Neural crest cell (in vitro differentiated cells): ENCODE measurements at regions not wholly inside any gene's neighbourhood (a gene's known extent, or its start where the extent isn't known, plus 50 kb on each side); places are given as distances from the start of the nearest gene placed in this dataset.

Experiments
- DNase-seq: peaks from one replicate; pipeline ENCODE4 v3.0.0; 2021; ENCODE audit warnings: low read depth, mixed read lengths, low spot score
- H3K27ac Mint-ChIP-seq: one replicate; pipeline ENCODE4 v1.8.0; 2021; ENCODE audit warnings: mild to moderate bottlenecking, mixed read lengths; ENCODE audit not compliant: unreplicated experiment
- H3K27me3 Mint-ChIP-seq: 2 replicates; pipeline ENCODE4 v1.8.0; 2021; ENCODE audit warnings: low read depth, mild to moderate bottlenecking, mixed read lengths
- H3K36me3 Mint-ChIP-seq: 2 replicates; pipeline ENCODE4 v1.8.0; 2021; ENCODE audit warnings: low read depth, mild to moderate bottlenecking, mixed read lengths
- H3K4me1 Mint-ChIP-seq: 2 replicates; pipeline ENCODE4 v1.8.0; 2021; ENCODE audit warnings: mixed read lengths
- H3K4me3 Mint-ChIP-seq: one replicate; pipeline ENCODE4 v1.8.0; 2021; ENCODE audit warnings: mild to moderate bottlenecking, mixed read lengths
- H3K9me3 Mint-ChIP-seq: 2 replicates; pipeline ENCODE4 v1.8.0; 2021; ENCODE audit warnings: mixed read lengths
- CTCF ChIP-seq: fragments of 200-600 bp; sonication (generic); conservative IDR thresholded peaks from 2 replicates; pipeline ENCODE4 v1.5.0; 2021; ENCODE audit warnings: antibody characterized with exemption, mild to moderate bottlenecking

DNA sequence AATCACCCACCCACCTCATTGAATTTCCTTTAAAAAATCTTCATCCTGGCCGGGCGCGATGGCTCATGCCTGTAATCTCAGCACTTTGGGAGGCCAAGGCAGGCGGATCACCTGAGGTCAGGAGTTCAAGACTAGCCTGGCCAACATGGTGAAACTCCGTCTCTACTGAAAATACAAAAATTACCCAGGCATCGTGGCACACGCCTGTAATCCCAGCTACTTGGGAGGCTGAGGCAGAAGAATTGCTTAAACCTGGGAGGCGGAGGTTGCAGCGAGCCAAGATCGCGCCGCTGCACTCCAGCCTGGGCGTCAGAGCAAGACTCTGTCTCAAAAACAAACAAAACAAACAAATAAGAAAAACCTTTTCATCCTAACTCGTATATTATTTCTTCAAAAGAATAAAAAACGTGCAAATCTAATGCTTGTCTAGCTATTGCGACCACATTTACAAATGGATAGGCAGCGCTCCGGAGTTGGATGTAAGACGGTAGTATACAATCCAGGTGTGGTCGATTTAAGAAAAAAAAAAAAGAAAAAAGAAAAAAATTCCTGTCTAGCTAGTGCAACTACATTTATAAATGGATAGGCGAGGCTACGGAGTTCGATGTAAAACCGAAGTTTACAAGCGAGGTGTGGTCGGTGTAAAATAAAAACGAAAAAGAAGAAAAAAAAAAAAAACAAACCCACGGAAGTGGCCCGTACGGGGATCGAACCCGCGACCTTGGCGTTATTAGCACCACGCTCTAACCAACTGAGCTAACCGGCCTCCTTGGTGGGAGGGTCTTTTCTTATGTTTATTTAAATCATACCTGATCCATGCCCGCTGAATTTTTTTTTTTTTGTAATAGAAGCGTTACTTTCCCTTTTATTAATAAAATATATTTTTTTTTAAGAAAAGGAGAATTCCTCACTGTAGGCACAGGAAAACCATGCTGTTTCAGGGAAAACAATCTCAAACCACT, 70.7 kb upstream of the PRSS16 start:
- Mint-ChIP-seq H3K4me1 (peaks cover 27% of the 10 kb centered on the region), H3K27me3 (peaks cover 41% of the 10 kb centered on the region), H3K27ac (peak overlapping the region; percentile 98), H3K4me3 (peak overlapping the region; percentile 100), H3K9me3 (peaks cover 8% of the 10 kb centered on the region), H3K36me3 (peaks cover 11% of the 10 kb centered on the region)
- TF ChIP-seq CTCF: no peak
- peak; percentile 62 for DNase-seq

DNA sequence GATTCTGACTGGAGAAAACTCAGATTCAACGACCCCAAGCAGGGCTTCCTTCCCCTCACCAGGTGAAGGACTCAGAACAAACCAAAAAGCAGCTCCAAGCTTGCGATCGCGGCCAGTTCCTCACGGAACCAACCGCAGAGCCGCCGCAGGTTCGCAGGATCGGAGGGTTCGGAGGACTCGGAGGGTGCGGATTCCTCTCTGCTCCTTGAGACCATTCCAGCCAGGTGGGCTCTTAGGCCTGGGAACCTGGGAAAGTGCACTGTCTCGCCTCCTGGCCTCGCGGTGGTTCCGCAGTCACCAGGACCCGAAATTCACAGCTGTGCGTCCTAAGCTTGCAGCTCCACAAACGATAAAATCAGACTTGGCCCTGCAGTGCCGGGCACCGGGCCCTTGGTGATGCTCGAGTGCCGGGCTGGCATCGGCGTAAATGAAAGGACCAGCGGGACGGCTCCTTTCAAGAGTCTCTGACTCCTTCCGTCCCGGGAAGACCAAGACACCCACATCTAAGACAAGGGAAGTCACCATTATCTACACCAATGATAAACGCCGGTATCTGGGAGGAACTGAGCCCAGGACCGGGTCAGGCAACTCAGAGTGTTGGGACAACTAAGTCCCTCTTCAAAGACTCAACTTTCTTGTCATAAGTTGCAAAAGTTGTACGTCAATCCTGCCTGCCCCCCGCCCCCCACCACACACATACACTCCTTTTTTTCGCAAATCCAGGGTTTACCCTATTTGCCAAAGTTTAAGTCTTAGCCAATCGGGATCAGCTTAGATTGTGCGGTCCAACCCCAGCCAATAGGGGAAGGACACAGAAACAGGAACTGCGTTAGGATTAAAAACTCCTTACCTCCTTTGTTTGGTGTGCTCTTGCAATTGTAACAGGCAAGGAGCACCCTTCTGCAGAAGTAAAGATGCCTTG, 69.8 kb upstream of the PRSS16 start:
- Mint-ChIP-seq H3K9me3 (peaks cover 15% of the 10 kb centered on the region), H3K4me1 (peaks cover 27% of the 10 kb centered on the region), H3K27ac (peak overlapping the region; percentile 98)

GRCh38 chr6:27178407-27178730, 69.1 kb upstream of the PRSS16 start:
- Mint-ChIP-seq H3K36me3 (peaks cover 11% of the 10 kb centered on the region), H3K4me1 (peaks cover 27% of the 10 kb centered on the region), H3K27me3 (peaks cover 44% of the 10 kb centered on the region), H3K4me3 (peak overlapping the region; percentile 100), H3K27ac (peak overlapping the region; percentile 98), H3K9me3 (peaks cover 17% of the 10 kb centered on the region)
- DNase-seq: no peak
- no peak for TF ChIP-seq CTCF

More for the DNA sequence above, 69.8 kb upstream of the PRSS16 start:
- H3K36me3 Mint-ChIP-seq: peaks cover 11% of the 10 kb centered on the region
- peak overlapping the region; percentile 100 for H3K4me3 Mint-ChIP-seq
- peak; percentile 59 for TF ChIP-seq CTCF
- H3K27me3 Mint-ChIP-seq: peaks cover 44% of the 10 kb centered on the region
- peak; percentile 70 for DNase-seq

- H3K27me3 Mint-ChIP-seq: peaks cover 44% of the 10 kb centered on the region
- no peak for TF ChIP-seq CTCF
- DNase-seq: no peak
- peaks cover 11% of the 10 kb centered on the region for H3K36me3 Mint-ChIP-seq
- peaks cover 27% of the 10 kb centered on the region for H3K4me1 Mint-ChIP-seq
- H3K4me3 Mint-ChIP-seq: peak overlapping the region; percentile 100
- peaks cover 17% of the 10 kb centered on the region for H3K9me3 Mint-ChIP-seq
- no peak overlapping the region for H3K27ac Mint-ChIP-seq
Measured at GRCh38 chr6:27178860-27179259, 68.6 kb upstream of the PRSS16 start.

- no peak for TF ChIP-seq CTCF
- H3K27me3 Mint-ChIP-seq: peaks cover 20% of the 10 kb centered on the region
- peaks cover 19% of the 10 kb centered on the region for H3K4me1 Mint-ChIP-seq
- peaks cover 5% of the 10 kb centered on the region for H3K36me3 Mint-ChIP-seq
- no peak overlapping the region for H3K4me3 Mint-ChIP-seq
- H3K9me3 Mint-ChIP-seq: peaks cover 23% of the 10 kb centered on the region
- DNase-seq: no peak
- H3K27ac Mint-ChIP-seq: no peak overlapping the region
Measured at GRCh38 chr6:27183060-27183832, 64.3 kb upstream of the PRSS16 start.
